Superior temporal gyrus (tissue), 1 donor: ENCODE measurements at regions not wholly inside any gene's neighbourhood (a gene's known extent, or its start where the extent isn't known, plus 50 kb on each side); places are given as distances from the start of the nearest gene placed in this dataset.
"Not testable (repeated sequence)": the region's sequence is repeated elsewhere in the genome, so short reads cannot be mapped to it uniquely, and the experiment has no call there.

ENCODE experiments used
- DNase-seq: peaks from one replicate; pipeline ENCODE4 v3.0.0-alpha.2; 2016; ENCODE audit errors: extremely low spot score

DNA sequence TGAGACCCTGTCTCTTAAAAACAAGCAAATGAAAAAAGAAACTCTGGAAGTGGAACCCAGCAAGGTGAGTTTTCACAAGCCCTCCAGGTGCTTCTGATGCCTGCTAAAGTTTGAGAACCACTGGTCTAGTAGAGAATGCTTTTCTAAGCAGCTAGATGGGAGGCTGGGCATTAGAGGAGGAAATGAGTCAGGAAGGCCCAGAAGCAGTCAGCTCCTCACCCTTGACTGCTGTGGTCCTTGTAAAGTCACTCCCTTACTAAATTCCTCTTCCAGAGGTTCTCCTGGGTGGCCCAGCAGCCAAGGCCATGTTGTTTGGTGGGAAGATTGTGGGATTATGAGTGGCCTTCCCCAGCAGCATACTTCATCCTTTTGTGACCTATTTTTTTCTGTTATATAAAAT, 52.0 kb upstream of the FYN start:
- DNase-seq, result no peak

DNA sequence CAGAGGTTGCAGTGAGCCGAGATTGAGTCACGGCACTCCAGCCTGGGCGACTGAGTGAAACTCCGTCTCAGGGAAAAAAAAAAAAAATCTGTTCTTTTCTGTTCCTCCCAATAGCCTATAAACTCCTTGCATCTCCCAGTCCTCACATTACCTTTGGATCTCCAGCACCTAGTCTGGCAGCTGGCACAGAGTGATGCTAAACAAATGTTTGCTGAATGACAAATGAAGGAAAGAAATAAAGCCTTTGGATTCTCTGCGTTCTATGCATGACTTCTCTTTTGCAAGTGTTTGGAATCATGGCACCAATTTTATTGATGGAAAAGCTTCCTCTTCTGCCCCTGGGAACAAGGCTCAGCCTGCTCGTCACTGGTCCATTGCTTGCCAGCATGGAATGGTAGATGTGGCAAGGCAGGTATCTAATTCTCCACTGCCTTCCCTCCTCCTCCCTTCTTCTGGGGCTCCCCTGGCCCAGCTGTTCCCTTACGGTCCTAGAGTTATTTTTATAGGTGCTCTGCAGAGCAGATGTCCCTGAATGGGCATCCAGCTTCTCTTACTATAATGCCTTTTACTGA, 53.6 kb upstream of the FYN start:
- DNase-seq, result no peak

DNA sequence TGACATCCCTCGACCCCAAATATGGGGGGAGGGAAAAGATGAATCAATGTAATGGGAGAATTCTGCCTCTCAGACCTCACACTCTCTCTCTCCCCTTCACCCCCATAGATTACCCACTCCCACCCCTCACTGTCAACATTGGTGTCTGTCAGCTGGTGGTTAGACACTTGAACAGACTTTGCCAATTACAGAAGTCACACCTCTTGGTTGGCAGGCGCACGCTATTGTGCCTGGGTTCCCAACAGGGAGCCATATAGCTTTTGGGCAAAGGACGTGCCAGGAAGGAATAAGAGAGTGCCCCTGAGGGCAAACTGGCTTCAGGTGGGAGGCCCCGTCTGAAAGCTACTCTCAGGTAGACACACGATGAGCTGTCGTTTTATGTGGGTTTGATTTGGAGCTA, 54.1 kb upstream of the FYN start:
- DNase-seq, result no peak

DNA sequence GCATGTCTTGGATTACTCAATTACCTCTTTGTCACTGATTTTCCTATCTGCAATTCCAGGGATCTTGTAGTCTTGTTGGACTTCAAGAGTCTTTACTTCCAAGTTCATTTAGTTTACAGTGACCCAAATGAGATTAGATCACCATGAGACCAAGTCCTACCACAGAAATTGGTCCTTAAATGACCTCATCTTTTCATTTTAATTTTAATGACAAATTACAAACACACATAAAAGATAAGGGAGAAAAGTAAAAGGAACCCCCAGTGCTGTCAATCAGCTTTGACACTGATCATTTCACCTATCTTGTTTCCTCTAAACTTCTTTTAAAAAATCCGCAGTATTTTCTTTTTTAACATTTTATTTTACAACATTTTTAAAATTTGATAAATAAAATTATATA, 54.9 kb upstream of the FYN start:
- no peak for DNase-seq

DNA sequence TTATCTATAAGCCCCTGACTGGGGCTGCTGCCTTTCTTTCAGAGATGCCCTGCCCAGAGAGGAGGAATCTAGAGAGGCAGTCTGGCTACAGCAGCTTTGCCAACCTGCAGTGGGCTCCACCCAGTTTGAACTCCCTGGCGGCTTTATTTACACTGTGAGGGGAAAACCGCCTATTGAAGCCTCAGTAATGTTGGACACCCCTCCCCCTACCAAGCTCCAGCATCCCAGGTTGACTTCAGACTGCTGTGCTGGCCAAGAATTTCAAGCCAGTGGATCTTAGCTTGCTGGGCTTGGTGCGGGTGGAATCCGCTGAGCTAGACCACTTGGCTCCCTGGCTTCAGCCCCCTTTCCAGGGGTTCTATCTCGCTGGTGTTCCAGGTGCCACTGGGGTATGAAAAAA, 61.4 kb upstream of the FYN start:
- DNase-seq, result not testable (repeated sequence)

DNA sequence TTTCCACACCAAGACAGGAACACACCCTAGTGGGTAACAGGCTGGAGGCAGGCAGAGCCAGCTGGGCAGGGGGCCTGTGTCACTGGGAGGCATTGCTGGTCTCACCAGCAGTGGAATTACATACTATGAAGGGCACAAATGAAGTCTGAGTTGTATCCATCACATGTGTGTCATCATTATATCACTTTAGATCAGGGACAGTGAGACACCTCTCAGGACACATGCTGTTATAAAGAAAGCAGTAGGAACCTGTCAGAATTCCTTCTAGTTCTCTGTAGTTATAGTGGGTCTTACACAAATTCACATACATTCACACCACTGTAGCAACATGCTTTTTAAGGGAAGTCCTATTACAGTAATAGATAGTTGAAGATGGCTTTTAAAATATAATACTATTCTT, 63.5 kb upstream of the FYN start:
- no peak for DNase-seq

DNA sequence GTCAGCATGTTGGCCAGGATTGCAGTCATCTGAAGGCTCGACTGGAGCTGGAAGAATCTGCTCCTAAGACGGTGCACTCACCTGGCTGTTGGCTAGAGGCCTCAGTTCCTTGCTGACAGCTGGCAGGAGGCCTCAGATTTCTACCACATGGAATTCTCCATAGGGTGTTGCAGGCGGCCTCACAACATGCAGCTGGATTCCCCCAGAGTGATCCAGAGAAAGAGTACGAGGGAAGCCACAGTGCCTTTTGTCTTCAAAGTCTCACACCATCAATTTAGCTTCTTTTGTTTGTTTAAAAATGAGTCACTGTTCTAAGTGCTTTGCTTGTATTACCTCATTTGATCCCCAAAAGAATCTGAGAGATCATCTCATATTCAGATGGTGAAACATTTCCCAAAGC, 65.5 kb upstream of the FYN start:
- DNase-seq, result no peak

DNA sequence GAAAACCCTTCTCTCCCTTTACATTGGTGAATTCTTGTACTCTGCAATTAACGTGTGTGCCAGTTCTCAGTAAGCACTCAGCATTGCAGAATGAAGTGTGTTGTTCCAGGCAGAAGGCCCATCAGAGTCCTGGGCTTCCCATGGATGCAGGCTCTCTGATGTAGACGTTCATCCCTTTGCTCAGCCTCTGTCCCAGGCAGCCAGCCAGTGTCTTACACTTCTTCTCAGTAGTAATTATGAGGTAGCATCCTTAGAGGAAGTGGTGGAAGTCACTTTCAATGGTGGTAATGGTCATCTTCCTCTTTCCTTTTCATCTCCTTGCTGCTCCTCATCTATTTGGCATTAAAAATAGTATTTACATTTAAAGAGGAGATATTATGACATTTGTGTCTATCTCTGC, 66.7 kb upstream of the FYN start:
- DNase-seq, result no peak

DNA sequence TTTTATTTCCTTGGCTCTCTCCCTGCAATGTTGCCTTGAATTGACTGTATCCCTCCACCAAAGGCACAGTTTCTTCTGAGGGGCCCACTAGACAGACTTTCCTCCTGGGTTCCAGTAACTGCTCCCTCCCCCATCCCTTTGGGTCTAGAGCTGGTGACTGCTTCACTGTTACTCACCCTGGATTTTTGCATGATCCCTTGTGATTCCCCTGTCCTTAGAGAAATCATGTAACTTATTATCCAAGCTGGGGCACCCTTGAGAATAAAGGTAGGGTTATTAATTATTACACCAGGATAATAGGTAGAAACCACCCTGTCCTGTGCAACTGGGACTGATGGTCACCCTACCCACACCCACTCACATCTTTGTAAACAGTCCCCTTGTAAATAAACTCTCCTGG, 67.5 kb upstream of the FYN start:
- DNase-seq, result no peak

DNA sequence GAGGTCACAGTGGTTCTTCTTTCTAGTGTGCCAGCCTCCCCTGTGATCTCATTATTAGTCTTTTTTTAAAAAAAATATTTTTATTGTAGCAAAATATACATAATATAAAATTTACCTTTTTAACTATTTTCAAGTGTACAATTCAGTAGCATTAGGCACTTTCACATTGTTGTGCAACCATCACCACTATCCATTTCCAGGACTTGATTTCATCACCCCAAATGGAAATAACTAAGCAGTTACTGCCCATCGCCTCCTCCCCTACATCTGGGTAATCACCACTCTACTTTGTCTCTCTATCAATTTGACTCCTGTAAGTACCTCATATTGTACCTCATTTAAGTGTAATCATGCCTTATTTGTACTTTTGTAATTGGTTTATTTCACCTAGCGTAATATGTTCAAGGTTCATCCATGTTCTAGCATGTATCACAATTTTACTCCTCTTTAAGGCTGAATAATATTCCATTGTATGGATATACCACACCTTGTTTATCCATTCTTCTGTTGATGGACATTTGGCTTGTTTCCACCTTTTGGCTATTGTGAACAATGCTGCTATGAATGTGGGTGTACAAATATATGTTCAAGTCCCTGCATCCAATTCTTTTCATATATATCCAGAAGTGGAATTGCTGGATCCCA, 68.6 kb upstream of the FYN start:
- no peak for DNase-seq

DNA sequence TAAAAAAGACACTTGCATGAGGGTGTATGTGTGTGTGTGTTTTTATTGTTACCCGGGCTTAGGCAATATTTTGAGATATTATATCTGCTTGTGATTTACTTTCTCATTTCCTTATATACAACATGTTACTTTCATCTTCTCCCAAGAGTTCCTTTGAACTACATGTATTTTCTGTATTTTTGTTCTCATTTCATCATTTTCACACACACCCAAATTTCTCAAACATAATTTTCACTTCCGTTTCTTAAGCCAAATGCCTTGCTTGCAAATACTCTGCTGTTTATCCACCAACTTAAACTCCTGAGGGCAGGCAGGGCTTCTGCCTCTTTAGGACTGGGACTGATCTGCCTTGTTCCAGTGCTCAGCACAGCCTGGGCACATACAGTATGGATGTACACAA, 69.3 kb upstream of the FYN start:
- no peak for DNase-seq

DNA sequence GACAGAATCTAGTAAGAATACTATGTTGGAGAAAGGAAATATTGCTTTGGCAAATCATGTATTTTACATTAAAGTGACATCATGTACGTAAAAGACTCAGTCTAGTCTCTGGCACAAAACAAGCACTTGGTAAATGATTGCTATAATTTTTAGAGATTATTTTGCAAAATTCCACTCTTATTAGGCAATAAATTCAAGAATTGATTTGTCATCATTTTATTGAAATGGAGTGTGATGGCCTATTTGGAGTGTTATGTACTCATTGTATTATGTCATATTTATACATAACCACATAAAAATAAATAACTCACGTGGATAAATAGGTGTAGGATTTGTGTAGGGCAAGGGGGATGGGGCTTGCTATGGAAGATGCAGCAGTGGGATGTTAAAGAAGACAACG, 70.0 kb upstream of the FYN start:
- DNase-seq, result no peak

DNA sequence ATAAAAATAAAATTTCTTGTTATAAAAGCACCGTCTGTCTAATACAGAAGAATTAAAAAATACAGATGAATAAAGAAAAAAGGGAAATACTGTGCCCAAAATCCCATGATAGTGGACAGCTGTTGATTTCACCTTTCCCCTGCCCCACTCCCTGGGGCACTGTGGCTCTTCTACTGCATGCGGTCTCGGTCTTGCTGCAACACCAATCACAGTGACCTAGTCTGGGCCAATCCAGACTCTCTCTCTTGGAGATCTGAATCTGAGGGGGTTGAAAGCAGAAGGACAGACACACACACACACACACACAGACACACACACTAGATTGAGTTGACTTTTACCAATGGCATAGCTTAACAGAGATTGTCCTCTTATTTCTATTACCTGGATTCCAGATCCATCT, 70.5 kb upstream of the FYN start:
- DNase-seq, result no peak

DNA sequence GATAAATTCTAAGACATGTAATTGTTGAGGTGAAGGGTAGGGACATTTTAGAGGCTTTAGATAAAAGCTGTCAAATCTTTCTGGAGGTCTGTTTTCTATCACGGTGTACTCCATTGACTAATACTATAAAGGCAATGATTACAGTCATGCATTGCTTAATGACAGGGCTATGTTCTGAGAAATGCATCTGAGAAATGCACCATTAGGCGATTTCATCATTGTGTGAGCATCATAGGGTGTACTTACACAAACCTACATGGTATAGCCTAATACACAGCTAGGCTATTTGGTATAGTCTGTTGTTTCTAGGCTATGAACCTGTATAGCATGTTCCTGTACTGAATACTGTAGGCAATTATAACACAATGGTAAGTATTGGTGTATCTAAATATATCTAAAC, 71.3 kb upstream of the FYN start:
- DNase-seq, result no peak

DNA sequence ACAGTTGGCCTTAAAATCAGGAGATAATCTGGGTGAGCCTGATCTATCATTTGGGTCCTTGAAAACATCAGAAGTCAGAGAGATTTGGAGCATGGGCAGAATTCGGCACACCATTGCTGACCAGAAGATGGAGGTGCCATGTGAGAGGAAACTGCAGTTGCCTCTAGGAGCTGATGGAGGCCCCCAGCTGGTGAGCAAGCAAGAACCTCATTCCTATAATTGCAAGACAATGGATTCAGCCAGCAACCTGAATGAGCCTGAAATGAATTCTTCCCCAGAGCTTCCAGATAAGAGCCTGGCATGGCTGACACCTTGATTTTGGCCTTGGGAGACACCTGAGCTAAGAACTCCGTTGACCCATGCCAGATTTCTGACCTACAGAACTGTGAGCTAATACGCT, 76.3 kb upstream of the FYN start:
- no peak for DNase-seq

DNA sequence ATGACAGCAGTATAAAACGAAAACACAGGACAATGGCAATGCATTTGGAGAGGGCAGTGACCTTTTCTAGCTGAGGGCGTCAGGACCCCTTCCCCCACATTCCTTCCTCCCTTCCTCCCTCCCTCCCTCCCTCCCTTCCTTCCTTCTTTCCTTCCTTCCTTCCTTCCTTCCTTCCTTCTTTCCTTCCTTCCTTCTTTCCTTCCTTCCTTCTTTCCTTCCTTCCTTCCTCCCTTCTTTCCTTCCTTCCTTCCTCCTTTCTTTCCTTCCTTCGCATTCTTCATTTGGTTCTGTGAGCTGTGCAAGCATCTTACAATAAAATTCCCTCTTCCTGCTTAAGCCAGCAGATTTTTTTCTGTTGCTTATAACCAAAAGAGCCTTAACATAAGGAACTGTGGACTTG, 76.7 kb upstream of the FYN start:
- DNase-seq, result not testable (repeated sequence)

DNA sequence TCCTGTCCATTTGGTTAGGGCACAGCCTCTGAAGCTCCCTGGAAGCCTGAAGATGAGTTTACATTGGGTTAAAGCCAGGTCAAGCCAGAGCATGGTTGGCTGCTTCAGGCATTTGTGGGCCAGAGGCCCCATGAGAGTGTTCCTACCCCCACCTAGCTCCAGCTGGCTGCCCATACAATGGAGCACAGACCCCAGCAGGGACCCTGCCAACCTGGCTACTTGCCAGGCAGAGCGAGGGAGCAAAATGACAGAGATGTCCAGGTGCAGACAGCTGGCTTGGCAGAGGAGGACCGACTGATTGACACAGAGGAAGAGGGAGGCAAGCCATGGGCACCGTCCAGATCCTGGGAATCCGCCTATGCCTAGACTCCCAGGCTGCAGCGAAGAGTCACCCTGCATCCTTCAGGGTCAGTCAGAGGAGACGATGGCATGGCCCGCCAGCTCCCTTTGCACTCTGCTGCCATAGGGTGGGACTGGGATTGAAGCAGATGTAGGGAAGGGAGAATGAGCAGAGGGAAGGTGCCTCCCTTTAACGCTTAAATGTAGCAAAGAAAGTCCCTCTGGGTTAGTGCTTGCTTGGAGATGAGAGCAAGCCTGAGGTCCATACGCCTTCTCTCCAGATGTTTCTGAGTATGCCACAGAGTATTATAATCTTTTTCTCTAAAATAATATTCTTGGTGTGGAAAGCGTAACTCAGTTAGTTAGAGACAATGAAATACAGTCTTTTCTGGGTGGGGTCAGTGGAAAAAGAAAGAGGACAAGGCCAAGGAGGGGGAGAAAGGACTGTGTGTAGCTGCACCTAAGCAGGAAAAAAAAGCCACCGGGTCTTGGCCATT, 77.6 kb upstream of the FYN start:
- no peak for DNase-seq

DNA sequence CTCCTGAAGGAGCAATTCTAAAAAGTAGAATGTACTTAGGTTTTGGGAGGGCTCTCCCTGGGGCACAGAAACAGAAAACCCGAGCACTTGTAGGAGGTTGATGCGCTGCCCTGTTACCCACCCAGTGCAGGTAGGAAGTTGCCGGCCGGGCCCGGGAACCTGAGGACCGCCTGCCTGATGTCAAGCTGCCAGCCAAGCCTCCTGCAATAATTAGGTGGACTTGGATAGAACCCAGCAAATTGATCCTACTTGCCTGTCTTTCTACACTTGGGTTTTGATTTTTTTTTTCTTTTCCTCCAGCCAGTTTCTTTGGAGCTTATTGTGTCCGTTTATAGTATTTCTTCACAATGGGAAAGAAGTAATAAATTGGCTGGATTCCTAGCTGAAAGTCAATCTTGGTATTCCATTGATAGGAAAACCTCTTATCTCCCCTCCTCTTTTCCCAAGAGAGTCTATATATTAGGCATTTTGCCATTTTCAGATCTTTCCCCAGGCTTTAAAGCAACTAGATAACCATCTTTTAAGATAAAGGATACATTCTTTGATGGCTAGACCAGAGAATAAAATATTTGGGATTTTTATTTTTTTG, 78.3 kb upstream of the FYN start:
- no peak for DNase-seq

DNA sequence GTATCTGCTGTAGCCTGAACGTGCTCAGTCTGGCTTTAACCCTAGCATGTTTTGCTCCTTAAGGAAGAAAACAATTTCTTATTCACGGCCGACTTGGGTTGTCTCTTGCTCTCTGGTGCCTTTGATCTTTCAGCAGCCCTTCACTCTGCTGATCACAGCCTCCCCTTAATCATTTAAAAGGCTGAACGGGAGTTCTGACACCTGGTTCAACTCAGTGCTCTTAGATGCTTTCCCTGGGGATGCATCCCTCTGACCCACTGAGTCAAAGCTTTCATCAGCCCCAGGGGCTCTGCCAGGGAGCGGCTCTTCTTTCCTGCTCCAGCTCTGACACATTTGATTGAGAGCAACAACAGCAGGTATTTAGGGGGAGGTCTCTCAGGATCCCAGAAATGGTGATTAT, 79.0 kb upstream of the FYN start:
- DNase-seq, result no peak

DNA sequence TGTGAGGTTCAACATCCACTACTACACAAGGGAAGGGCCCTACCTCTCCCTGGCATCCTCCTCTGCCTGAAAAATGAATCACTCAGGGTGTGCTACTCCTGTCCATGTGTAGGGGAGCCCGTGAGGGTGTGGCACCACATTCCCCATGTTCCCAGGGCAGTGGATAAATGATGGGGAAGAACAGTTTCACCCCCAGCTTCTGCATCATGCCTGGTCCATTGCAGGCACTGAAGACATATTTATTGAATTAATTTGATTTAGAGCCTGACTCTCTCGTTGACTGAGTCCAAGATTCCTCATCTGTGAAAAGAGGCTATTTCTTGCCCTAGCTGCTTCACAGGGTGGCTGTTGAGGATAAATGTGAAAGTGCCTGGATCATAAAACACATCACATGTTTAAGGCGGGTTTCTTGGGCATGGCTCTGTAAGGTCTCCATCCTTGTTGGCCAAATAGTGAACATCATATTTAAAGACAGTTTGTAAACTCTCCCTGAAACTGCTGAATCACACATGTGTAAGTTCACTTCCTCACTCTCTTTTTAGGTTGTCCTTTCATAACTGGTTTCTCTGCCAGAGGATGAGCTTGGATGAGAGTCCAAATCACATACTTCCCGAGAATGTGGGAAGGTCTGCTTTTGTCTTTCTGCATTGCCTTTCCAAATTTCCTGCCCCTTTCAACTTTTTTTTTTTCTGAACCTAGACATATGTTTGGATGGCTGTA, 79.7 kb upstream of the FYN start:
- DNase-seq, result no peak

DNA sequence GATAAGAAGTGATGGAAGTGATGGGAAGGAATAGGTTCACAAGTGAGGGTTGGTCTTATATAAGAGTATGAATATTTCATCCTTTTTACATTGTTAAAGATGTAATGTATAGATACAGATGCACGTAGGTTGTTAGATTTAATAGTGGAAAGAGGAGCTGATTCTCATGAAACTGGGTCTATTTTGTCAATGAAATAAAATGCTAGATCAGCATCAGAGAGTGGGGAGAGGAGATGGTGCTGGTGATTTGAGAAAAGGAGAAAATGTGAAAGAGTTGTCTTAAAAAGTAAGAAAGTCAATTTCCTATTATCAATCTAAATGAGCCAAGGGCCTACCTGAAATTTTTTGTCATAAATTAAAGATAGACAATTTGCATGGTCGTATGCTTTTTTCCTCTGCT, 82.8 kb upstream of the FYN start:
- DNase-seq, result no peak

DNA sequence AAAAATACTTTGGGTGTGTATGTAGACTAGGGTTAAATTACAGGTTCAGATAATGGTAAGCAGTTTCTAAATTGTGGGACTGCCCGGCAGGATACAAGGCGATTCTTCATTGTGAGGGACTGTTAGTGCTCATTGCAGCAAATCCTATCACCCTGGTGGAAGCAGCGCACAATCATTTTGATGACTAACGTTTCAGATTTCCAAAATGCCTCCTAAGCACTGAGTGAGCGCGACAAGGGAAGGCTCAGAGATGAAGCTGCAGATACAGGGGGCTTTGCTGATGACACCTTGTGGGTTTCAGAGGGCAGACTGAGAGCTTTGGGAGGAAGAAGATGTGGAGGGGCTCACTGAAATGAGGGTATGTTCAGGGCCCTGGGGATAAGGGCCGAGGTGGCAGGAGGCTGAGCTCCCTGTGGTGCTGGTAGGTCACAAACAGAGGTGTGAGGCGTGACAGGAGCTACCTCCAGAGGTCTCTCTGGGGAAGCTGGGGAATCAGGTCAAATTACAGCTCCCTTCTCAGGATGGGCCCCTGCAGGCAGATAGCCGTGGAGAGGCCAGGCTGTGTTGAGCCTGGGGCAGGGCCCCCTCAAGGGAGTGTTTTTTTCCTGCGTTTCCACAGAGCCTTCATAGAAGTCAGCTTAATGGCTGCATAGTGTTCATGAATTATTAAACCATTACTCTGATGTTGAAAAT, 84.5 kb upstream of the FYN start:
- no peak for DNase-seq
